ENCODE measurements at regions not wholly inside any gene's neighbourhood (a gene's known extent, or its start where the extent isn't known, plus 50 kb on each side); places are given as distances from the start of the nearest gene placed in this dataset.
"Not testable (repeated sequence)": the region's sequence is repeated elsewhere in the genome, so short reads cannot be mapped to it uniquely, and the experiment has no call there.

DNA sequence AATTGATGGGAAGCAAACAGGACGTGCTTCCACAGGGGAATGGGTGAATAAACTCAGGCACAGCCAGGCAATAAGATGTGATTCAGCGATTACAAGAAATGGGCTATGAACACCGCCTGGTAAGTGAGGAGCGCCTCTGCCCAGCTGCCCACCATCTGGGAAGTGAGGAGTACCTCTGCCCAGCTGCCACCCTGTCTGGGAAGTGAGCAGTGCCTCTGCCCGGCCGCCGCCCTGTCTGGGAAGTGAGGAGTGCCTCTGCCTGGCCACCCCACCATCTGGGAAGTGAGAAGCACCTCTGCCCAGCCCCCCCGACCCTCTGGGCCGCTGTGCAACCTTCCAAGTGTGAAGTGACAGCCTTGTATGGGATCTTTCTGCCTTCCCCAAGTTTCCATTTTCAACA is 73.2 kb upstream of the PRR5 start:
- DNase-seq, result no peak

DNA sequence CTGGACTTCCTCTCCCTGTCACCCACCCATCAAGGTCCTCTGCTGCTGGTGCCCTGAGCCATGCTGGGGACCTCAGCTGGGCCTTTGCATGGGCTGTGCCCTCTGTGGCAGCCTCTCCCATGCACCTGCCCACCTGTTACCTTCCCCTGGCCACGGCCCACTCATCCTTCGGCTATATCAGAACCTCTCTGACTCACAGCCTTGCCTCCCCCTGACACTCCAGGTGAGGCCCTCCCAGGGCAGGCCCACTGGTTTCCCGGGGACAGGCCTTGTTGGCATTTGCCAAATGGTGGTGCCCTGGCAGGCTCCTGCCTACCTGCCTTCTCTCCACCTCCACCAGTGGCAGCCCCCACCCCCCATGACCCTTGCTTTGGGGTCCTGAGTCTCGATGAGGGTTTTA is 73.7 kb upstream of the PRR5 start:
- DNase-seq, result no peak

- no peak for DNase-seq
Measured at GRCh38 chr22:44627521-44628139, 74.4 kb upstream of the PRR5 start.

GRCh38 chr22:44625981-44626687 is 75.9 kb upstream of the PRR5 start:
- DNase-seq, result peak; percentile 50 to 54

DNA sequence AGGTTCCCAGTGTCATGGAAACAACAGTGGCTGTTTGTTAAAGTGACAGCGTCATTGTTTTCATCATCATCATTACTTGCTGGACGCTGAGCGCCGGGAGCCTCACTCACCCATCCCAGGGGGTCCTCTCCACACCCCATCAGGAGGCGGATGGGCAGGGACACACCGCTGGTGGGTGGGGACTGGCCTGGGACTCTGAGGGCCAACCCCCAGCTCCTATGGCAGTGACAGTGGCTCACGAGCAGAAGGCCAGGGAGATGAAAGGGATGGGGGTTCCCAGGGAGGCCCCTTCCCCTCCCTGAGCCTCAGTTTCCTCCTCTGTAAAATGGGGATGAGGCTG is 76.6 kb upstream of the PRR5 start:
- no peak for DNase-seq

DNA sequence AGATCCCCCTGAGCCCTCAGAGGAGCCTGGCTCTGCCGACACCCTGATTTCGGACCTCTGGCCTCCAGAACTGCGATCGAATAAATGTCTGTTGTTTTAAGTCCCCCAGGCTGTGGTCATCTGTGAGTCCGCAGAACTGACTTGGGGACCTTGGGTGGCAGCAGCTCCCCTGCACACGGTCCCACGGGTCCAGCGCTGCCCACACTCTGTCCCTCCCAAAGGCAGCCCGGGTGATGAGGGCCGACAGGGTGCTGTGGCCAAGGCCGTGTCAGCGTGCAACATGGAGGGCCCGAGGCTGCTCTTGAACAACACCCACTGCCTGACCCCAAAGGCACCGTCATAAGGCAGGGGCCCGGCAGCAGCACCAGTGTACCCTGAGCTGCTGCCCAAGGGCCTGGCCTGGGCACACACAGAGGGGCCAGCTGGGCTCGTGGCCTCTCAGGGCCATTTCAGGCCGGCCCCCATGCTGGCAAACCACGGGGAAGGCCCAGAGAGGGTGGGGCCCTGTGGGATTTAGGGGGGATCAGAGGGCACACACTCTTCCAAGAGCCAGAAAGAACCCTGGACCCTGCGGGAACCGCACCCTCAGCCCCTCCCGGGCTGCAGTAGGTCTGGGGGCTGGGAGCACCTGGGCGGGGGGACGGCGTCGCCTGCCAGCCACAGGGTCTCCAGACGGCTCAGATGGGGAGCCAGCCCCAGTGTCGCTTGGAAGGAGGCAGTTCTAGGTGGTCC is 77.1 kb upstream of the PRR5 start:
- DNase-seq, result no peak

DNA sequence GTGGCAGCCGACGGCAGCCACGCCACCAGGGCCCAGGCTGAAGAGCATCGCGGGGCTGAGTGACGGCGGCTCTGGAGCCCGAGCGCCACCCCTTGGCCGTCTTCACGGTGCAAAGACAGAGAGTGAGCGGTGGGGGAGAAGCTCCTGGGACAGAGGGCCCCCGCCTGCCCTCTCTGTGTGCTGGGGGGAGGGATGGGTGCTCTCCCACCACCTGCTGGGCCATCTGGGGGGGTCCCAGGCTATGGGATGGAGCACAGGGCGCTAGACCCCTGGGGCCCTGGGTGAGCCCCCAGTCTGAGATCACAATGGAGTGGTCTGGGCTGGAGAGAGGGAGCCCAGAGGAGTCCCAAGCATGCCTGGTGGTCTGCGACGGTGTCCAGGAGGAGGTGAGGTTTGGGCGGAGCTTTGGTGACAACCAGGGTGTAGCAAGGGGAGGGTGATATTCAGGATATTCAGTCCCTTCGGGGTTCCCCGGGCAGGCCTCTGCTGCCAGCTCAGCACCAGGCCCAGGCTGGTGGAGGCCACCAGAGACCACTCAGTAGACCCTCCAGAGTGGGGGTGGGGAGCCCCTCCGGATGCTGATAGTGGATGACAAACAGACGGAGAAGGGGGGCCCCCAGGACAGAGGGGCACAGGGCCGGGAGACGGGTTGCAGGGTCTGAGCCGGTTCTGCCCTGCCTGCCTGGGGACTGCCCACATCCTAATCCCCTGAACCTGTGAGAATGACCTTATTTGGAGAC is 78.1 kb upstream of the PRR5 start:
- DNase-seq, result peak; percentile 19 to 61

GRCh38 chr22:44622679-44623078 is 79.3 kb upstream of the PRR5 start:
- DNase-seq, result no peak

DNA sequence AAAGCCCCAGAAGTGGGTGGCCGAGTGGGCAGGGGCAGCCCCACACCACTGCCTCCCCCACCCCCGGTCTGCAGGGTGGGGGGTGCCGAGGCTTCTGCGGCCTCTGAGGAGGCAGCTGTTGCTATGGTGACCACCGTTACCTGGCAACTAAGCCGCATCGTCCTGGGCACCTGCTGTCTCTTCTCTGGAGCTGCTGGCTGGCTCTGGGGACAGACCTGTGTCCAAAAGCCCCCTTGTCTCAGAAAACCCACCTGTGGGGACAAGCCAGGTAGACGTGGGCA is 79.9 kb upstream of the PRR5 start:
- no peak for DNase-seq

- no peak for DNase-seq
Measured at GRCh38 chr22:44621401-44622146, 80.4 kb upstream of the PRR5 start.

DNA sequence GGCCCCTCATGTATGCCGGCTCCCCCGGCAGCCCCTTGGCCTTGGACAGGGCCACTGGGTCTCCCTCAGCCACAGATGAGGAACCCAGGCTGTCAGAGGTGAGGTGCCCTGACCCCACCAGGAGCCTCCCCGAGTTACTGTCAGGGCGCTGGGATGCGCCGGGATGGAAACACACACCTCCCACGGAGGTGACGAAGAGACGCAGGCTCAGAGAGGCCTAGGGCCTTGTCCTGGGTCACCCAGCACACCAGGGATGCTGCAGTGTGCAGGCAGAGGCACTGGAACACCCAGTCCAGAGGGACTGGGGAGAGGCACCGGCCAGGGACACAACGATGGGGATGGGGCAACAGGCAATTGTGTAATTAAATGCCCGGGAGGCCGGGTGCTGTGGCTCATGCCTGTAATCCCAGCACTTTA is 81.2 kb upstream of the PRR5 start:
- DNase-seq, result no peak

- peak in 1 of 2 experiments; percentile 13 for DNase-seq
Measured at GRCh38 chr22:44620129-44620840, 81.7 kb upstream of the PRR5 start.

DNA sequence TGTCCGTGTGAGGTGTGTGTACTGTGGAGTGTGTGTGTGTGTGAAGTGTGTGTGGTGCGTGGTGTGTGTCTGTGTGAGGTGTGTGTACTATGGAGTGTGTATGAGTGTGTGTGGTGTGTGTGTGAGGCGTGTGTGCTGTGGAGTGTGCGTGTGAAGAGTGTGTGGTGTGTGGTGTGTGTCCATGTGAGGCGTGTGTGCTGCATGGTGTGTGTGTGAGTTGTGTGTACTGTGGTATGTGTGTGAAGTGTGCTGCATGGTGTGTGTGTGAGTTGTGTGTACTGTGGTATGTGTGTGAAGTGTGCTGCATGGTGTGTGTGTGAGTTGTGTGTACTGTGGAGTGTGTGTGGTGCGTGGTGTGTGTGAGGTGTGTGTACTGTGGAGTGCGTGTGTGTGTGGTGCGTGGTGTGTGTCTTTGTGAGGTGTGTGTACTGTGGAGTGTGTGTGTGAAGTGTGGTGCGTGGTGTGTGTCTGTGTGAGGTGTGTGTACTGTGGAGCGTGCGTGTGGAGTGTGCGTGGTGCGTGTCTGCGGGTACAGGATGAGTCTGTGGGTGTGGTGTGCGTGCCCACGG is 82.4 kb upstream of the PRR5 start:
- not testable (repeated sequence) for DNase-seq

GRCh38 chr22:44618910-44619309 is 83.1 kb upstream of the PRR5 start:
- not testable (repeated sequence) for DNase-seq

GRCh38 chr22:44618400-44618799 is 83.6 kb upstream of the PRR5 start:
- DNase-seq, result no peak

DNA sequence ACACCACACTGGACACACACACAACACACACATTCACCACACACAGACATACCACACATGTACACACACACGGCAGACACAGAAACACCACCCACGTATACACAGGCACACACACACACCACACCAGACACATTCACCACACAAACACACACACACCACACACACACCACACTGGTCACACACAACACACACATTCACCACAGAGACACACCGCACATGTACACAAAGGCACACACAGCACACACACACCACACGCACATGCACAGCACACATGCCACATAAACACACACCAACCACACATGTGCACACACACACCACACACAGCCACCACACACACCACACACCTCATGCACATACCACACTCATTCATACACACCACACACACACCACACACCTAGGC is 84.2 kb upstream of the PRR5 start:
- no peak for DNase-seq

DNA sequence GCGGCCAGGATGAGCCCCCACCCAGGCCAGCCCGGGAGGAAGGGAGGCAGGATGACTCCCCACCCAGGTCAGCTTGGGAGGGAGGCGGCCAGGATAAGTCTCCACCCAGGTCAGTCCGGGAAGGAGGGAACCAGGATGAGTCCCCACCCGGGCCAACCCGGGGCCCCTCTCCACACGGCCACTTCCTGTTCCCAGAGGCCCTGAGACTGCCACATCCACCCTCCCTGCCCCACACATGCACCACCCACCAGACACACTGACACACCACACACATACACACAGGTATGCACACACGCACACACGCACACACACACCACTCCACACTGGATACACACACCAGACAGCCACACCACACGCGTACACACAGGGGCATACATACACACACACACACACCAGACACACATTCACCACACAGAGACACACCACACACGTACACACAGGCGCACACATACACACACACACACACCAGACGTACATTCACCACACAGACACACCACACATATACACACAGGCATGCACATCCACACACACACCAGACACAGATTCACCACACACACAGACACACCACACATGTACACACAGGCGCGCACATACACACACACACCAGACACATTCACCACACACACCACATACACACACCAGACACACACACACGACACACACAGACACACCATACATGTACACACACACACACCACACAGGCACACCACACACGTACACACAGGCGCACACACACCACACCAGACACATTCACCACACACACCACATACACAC is 84.9 kb upstream of the PRR5 start:
- DNase-seq, result no peak

DNA sequence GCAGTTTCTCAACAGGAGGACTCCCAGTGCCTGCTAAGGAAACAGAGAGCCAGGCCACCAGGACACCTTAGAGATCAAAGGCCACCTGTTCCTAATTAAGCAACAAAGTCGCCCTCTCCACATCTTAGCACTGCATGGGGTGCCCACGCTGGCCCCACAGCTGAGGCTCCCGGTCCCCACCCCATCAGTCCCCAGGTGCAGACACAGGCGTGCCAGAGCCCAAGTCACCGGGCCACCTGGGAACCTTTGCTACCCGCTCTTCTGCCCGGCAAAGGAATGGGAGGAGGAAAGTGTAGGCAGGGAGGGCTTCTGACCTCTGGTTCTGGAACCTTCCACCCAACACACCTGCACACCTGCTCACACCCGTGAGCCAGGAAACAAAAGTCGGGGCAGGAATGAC is 85.5 kb upstream of the PRR5 start:
- no peak for DNase-seq

GRCh38 chr22:44615602-44616180 is 86.3 kb upstream of the PRR5 start:
- no peak for DNase-seq

DNA sequence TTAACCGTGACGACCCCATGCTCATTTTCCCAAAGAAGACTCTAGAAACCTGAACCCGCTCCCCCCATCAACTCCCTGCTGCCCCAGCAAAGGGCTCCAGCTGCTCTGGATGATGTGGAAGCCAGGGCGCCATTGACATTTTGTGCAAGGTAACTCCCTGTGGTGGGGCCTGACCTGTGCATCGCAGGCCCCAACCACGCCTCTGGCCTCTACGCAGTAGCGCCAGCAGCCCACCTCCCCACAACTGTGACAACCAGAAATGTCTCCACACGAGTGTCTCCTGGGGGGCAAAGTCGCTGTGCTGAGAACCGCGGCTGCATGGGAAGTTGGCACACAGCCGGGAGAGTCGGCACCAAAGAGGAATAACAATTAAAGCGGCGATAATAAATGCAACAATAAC is 86.9 kb upstream of the PRR5 start:
- DNase-seq, result no peak

GRCh38 chr22:44613196-44613595 is 88.8 kb upstream of the PRR5 start:
- no peak for DNase-seq

All from Kasumi-1 (cell line).